ENCODE measurements at regions not wholly inside any gene's neighbourhood (a gene's known extent, or its start where the extent isn't known, plus 50 kb on each side); places are given as distances from the start of the nearest gene placed in this dataset.
"Not testable (repeated sequence)": the region's sequence is repeated elsewhere in the genome, so short reads cannot be mapped to it uniquely, and the experiment has no call there.

DNA sequence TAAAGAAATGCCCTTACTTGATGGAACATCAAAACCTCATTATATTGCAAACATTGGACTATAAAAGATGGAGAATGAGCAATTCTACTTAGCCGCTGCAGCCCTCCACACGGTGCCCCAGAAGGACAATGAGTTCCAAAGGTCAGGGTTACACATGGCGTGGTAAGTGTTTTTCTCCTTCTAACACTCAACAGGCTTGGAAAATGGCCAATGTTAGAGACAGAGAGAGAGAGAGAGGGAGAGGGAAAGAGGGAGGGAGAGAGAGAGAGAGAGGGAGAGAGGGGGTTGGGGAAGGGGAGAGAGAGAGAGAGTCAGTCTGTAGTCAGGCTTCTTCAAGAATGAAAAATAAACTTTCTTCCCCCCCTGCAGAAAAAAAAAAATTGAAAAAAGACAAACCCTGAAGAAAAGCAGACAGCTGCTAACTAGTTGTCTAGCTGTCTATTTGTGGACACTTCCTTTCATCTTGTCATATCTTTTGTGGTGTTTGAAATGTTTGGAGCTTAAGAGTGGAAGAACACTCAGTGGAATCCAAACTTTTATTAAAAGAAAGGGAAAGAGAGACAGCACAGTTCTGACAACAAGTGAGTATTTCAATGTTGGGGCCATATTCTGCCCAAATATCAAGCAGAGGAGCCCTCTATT is 324.8 kb downstream of the TMEM38B start:
- Histone ChIP-seq H3K36me3 (ENCODE audit: control insufficient read depth in 2 of 2, insufficient read depth in 2 of 2, low read length in 2 of 2) (no peaks in the 10 kb centered on the region), H3K9me3 (ENCODE audit: control insufficient read depth in 2 of 2, low read length in 2 of 2) (no peaks in the 10 kb centered on the region), H3K9ac (ENCODE audit: low read depth in 1 of 2, low read length in 2 of 2) (no peak overlapping the region), H3K27ac (ENCODE audit: low read depth in 2 of 2, low read length in 2 of 2) (no peak overlapping the region), H3K27me3 (ENCODE audit: control insufficient read depth in 2 of 2, insufficient read depth in 2 of 2, low read length in 2 of 2) (no peaks in the 10 kb centered on the region), H3K4me1 (ENCODE audit: control insufficient read depth in 2 of 2, insufficient read depth in 2 of 2, low read length in 2 of 2) (no peaks in the 10 kb centered on the region), H3K4me3 (ENCODE audit: low read length in 2 of 2) (no peak overlapping the region)

DNA sequence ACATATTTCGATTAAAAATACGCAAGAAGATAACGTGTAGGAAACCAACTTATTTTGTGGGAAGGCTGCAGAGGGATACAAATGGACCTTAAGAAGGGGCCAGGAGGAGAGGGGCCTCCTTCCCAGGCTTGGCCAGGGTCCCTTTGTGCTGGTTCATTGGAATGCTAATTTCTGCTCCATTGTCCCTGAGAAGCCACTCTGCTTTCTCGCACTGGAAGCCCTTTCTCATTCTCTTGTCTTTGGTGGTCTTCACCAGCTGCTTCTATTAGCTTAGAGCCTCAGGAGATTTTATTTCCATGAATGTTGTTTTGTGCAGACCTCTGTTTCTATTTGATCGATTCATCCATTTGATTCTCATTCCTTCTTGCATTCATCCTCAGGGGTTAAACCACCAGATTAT is 325.4 kb downstream of the TMEM38B start:
- Histone ChIP-seq H3K9me3 (ENCODE audit: control insufficient read depth in 2 of 2, low read length in 2 of 2) (no peaks in the 10 kb centered on the region), H3K27me3 (ENCODE audit: control insufficient read depth in 2 of 2, insufficient read depth in 2 of 2, low read length in 2 of 2) (no peaks in the 10 kb centered on the region), H3K27ac (ENCODE audit: low read depth in 2 of 2, low read length in 2 of 2) (no peak overlapping the region), H3K4me3 (ENCODE audit: low read length in 2 of 2) (no peak overlapping the region), H3K9ac (ENCODE audit: low read depth in 1 of 2, low read length in 2 of 2) (no peak overlapping the region), H3K36me3 (ENCODE audit: control insufficient read depth in 2 of 2, insufficient read depth in 2 of 2, low read length in 2 of 2) (no peaks in the 10 kb centered on the region), H3K4me1 (ENCODE audit: control insufficient read depth in 2 of 2, insufficient read depth in 2 of 2, low read length in 2 of 2) (no peaks in the 10 kb centered on the region)

DNA sequence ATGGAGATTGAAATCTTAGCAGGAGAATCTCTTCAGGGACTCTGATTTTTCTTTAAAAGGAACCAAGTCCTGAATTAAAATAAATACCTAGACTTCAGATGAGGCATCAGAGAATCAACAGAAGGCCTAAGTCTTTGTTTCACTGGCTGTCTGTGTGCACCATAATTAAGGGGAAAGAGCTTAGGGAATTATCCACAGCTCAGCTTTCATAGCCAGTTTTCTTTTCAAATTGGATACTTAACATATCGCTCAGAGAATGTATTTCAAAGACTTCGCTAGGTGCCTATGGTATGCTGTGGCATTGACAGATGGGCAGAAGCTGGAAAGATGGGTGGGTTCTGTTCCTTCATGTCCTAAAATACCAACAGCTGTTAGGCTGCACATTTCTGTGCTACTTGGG is 325.8 kb downstream of the TMEM38B start:
- Histone ChIP-seq H3K9ac (ENCODE audit: low read depth in 1 of 2, low read length in 2 of 2) (no peak overlapping the region), H3K36me3 (ENCODE audit: control insufficient read depth in 2 of 2, insufficient read depth in 2 of 2, low read length in 2 of 2) (no peaks in the 10 kb centered on the region), H3K4me3 (ENCODE audit: low read length in 2 of 2) (no peak overlapping the region), H3K4me1 (ENCODE audit: control insufficient read depth in 2 of 2, insufficient read depth in 2 of 2, low read length in 2 of 2) (no peaks in the 10 kb centered on the region), H3K27ac (ENCODE audit: low read depth in 2 of 2, low read length in 2 of 2) (no peak overlapping the region), H3K27me3 (ENCODE audit: control insufficient read depth in 2 of 2, insufficient read depth in 2 of 2, low read length in 2 of 2) (no peaks in the 10 kb centered on the region), H3K9me3 (ENCODE audit: control insufficient read depth in 2 of 2, low read length in 2 of 2) (no peaks in the 10 kb centered on the region)

DNA sequence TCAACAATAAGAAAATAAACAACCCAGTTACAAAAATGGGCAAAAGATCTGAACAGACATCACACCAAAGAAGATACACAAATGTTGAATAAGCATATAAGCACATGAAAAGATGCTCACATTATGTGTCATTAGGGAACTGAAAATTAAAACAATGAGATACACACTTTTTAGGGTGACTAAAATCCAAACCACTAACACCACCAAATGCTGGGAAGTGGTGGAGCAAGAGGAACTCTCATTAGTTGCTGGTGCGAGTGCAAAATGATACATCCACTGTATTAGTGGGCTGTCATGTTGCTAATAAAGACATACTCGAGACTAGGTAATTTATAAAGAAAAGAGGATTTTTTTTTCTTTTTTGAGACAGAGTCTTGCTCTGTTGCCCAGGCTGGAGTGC is 329.1 kb downstream of the TMEM38B start:
- H3K27ac ChIP-seq (ENCODE audit: low read depth in 2 of 2, low read length in 2 of 2): no peak overlapping the region
- no peaks in the 10 kb centered on the region for H3K36me3 ChIP-seq (ENCODE audit: control insufficient read depth in 2 of 2, insufficient read depth in 2 of 2, low read length in 2 of 2)

DNA sequence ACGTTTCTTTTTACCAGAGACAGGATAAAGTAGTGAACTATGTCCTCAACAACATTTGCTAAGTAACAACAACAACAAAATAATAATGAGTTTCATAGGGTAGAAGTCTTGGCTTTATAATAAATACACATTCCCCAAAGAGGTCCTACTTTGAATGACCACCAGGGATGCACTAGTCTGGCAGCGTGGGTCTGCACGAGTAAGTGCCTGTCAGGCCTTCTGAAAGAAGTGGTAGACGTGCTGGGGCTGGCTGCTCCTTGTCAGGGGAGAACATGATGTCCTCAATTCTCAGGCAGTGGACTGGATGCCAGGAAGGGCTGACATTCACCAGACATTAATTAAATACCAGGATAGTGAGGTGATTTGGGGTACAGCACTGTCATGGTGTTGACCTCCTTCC is 331.1 kb downstream of the TMEM38B start:
- no peak overlapping the region for H3K9ac ChIP-seq (ENCODE audit: low read depth in 1 of 2, low read length in 2 of 2)
- no peak overlapping the region for H3K27ac ChIP-seq (ENCODE audit: low read depth in 2 of 2, low read length in 2 of 2)
- H3K9me3 ChIP-seq (ENCODE audit: control insufficient read depth in 2 of 2, low read length in 2 of 2): no peaks in the 10 kb centered on the region
- H3K27me3 ChIP-seq (ENCODE audit: control insufficient read depth in 2 of 2, insufficient read depth in 2 of 2, low read length in 2 of 2): no peaks in the 10 kb centered on the region
- no peaks in the 10 kb centered on the region for H3K4me1 ChIP-seq (ENCODE audit: control insufficient read depth in 2 of 2, insufficient read depth in 2 of 2, low read length in 2 of 2)
- no peaks in the 10 kb centered on the region for H3K36me3 ChIP-seq (ENCODE audit: control insufficient read depth in 2 of 2, insufficient read depth in 2 of 2, low read length in 2 of 2)
- H3K4me3 ChIP-seq (ENCODE audit: low read length in 2 of 2): no peak overlapping the region

More for the DNA sequence above, 329.1 kb downstream of the TMEM38B start:
- H3K27me3 ChIP-seq (ENCODE audit: control insufficient read depth in 2 of 2, insufficient read depth in 2 of 2, low read length in 2 of 2): no peaks in the 10 kb centered on the region
- H3K9me3 ChIP-seq (ENCODE audit: control insufficient read depth in 2 of 2, low read length in 2 of 2): no peaks in the 10 kb centered on the region
- H3K4me1 ChIP-seq (ENCODE audit: control insufficient read depth in 2 of 2, insufficient read depth in 2 of 2, low read length in 2 of 2): no peaks in the 10 kb centered on the region
- no peak overlapping the region for H3K4me3 ChIP-seq (ENCODE audit: low read length in 2 of 2)
- no peak overlapping the region for H3K9ac ChIP-seq (ENCODE audit: low read depth in 1 of 2, low read length in 2 of 2)

DNA sequence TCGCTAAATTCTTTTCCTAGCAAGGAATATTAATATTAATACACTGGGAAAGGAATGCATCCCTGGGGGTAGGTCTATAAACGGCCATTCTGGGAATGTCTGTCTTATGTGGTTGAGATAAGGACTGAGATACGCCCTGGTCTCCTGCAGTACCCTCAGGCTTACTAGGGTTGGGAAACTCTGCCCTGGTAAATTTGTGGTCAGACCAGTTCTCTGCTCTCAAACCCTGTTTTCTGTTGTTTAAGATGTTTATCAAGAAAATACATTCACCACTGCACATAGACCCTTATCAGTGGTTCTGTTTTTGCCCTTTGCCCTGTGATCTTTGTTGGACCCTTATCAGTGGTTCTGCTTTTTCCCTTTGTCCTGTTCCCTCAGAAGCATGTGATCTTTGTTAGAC is 335.8 kb downstream of the TMEM38B start:
- not testable (repeated sequence) for H3K4me3 ChIP-seq (ENCODE audit: low read length in 2 of 2); H3K27ac ChIP-seq (ENCODE audit: low read depth in 2 of 2, low read length in 2 of 2); H3K9ac ChIP-seq (ENCODE audit: low read depth in 1 of 2, low read length in 2 of 2); H3K9me3 ChIP-seq (ENCODE audit: control insufficient read depth in 2 of 2, low read length in 2 of 2); H3K27me3 ChIP-seq (ENCODE audit: control insufficient read depth in 2 of 2, insufficient read depth in 2 of 2, low read length in 2 of 2); H3K4me1 ChIP-seq (ENCODE audit: control insufficient read depth in 2 of 2, insufficient read depth in 2 of 2, low read length in 2 of 2); H3K36me3 ChIP-seq (ENCODE audit: control insufficient read depth in 2 of 2, insufficient read depth in 2 of 2, low read length in 2 of 2)

DNA sequence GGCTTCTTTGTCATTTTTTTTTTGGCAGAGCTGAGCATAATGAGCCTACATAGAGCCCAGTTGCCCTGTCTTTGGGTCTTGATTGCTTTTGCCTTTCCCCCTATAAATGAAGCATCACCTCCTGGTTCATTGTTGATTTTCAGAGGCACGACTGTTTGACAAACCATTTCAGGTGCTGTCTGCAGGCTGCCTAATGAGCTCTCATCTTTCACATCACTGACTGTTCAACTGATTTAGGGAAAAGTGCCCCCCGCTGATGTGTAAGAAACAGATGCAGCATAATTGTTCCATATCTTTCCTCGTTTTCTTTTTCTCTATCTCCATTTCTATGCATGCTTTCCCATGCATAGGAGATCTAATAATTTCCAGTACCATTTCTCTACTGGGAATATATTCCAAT is 338.6 kb downstream of the TMEM38B start:
- no peak overlapping the region for H3K9ac ChIP-seq (ENCODE audit: low read depth in 1 of 2, low read length in 2 of 2)
- H3K36me3 ChIP-seq (ENCODE audit: control insufficient read depth in 2 of 2, insufficient read depth in 2 of 2, low read length in 2 of 2): no peaks in the 10 kb centered on the region
- no peak overlapping the region for H3K27ac ChIP-seq (ENCODE audit: low read depth in 2 of 2, low read length in 2 of 2)
- no peak overlapping the region for H3K4me3 ChIP-seq (ENCODE audit: low read length in 2 of 2)
- no peaks in the 10 kb centered on the region for H3K9me3 ChIP-seq (ENCODE audit: control insufficient read depth in 2 of 2, low read length in 2 of 2)
- H3K4me1 ChIP-seq (ENCODE audit: control insufficient read depth in 2 of 2, insufficient read depth in 2 of 2, low read length in 2 of 2): no peaks in the 10 kb centered on the region
- H3K27me3 ChIP-seq (ENCODE audit: control insufficient read depth in 2 of 2, insufficient read depth in 2 of 2, low read length in 2 of 2): no peaks in the 10 kb centered on the region

DNA sequence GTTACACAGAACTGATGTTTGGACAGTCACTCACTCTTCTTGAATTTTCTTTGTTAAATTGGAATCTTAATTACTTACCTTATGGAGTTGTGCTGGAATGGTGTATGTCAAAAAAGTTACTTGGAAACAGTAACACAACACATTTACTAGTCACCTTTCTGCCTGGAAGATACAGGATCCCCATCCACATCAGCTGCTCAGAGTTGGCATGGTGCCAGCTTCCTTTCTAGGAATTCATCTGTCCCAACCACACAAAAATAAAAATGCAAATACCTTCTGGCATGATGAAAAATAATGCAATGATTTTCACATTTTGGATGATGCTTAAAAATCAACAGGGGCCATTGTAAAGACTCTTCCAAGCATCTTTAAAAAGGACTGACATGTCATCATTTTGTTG is 341.5 kb downstream of the TMEM38B start:
- Histone ChIP-seq H3K36me3 (ENCODE audit: control insufficient read depth in 2 of 2, insufficient read depth in 2 of 2, low read length in 2 of 2) (no peaks in the 10 kb centered on the region), H3K9ac (ENCODE audit: low read depth in 1 of 2, low read length in 2 of 2) (no peak overlapping the region), H3K4me3 (ENCODE audit: low read length in 2 of 2) (no peak overlapping the region)

DNA sequence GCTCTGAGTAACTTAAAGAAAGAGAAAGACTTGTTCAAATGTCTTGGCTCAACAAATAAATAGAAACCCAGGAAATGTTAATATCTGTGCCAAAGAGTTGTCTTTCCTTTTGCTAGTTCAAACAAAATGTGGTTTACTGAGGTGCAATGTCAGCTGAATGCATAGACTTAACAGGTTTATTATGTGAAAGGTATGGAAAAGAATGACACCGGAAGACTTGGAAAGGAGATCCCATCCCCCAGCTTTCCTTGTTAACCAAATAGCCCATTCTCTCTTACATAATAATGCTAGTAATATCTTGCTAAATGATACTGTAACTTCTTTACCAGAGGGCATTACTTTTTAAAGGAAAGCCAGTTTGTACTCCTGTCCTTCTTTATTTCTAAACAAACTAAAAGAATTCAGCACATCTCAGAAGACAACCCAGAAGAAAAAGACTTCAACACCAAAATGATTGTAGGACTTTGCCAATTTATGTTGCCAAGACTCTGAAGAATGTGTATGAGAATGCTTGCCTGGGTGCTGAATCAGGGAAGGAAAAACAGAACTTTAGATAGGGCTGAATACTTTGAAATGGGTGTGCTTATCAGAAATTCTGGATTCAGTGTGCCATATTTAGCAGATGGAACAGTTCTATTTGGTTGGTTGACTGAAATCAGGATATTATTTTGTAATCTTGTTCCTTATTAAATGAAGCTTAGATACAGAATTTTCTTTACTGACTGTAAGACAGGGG is 344.1 kb downstream of the TMEM38B start:
- Histone ChIP-seq H3K4me3 (ENCODE audit: low read length in 2 of 2) (no peak overlapping the region), H3K27me3 (ENCODE audit: control insufficient read depth in 2 of 2, insufficient read depth in 2 of 2, low read length in 2 of 2) (no peaks in the 10 kb centered on the region), H3K27ac (ENCODE audit: low read depth in 2 of 2, low read length in 2 of 2) (no peak overlapping the region), H3K36me3 (ENCODE audit: control insufficient read depth in 2 of 2, insufficient read depth in 2 of 2, low read length in 2 of 2) (no peaks in the 10 kb centered on the region), H3K9me3 (ENCODE audit: control insufficient read depth in 2 of 2, low read length in 2 of 2) (no peaks in the 10 kb centered on the region), H3K4me1 (ENCODE audit: control insufficient read depth in 2 of 2, insufficient read depth in 2 of 2, low read length in 2 of 2) (no peaks in the 10 kb centered on the region), H3K9ac (ENCODE audit: low read depth in 1 of 2, low read length in 2 of 2) (no peak overlapping the region)

More for the DNA sequence above, 341.5 kb downstream of the TMEM38B start:
- Histone ChIP-seq H3K27ac (ENCODE audit: low read depth in 2 of 2, low read length in 2 of 2) (no peak overlapping the region), H3K27me3 (ENCODE audit: control insufficient read depth in 2 of 2, insufficient read depth in 2 of 2, low read length in 2 of 2) (no peaks in the 10 kb centered on the region), H3K9me3 (ENCODE audit: control insufficient read depth in 2 of 2, low read length in 2 of 2) (no peaks in the 10 kb centered on the region), H3K4me1 (ENCODE audit: control insufficient read depth in 2 of 2, insufficient read depth in 2 of 2, low read length in 2 of 2) (no peaks in the 10 kb centered on the region)

DNA sequence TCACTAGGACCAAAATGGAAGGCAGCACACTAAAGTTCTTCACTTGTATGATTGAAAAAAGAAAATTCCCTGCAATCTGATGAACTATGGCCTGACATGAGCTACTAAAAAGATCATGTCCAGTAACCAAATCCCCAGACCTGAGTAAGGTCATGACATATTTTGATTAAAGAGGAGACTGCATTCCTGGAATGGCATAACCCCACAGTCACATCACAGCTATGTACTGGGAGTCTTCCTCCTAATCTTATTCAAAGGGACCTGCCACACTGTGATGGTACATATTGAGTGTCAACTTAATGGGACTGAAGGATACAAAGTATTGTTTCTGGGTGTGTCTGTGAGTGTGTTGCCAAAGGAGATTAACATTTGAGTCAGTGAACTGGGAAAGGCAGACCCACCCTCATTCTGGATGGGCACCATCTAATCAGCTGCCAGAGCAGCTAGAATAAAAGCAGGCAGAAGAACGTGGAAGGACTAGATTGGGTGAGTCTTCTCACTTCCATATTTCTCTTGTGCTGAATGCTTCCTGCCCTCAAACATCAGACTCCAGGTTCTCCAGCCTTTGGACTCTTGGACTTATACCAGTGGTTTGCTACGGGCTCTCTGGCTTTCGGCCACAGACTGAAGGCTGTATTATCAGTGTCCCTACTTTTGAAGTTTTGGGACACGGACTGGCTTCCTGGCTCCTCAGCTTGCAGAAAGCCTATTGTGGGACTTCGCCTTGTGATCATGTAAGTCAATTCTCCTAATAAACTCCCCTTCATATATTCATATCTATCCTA is 345.0 kb downstream of the TMEM38B start:
- Histone ChIP-seq H3K4me3 (ENCODE audit: low read length in 2 of 2) (no peak overlapping the region), H3K9ac (ENCODE audit: low read depth in 1 of 2, low read length in 2 of 2) (no peak overlapping the region), H3K27ac (ENCODE audit: low read depth in 2 of 2, low read length in 2 of 2) (no peak overlapping the region), H3K36me3 (ENCODE audit: control insufficient read depth in 2 of 2, insufficient read depth in 2 of 2, low read length in 2 of 2) (no peaks in the 10 kb centered on the region), H3K27me3 (ENCODE audit: control insufficient read depth in 2 of 2, insufficient read depth in 2 of 2, low read length in 2 of 2) (no peaks in the 10 kb centered on the region), H3K4me1 (ENCODE audit: control insufficient read depth in 2 of 2, insufficient read depth in 2 of 2, low read length in 2 of 2) (no peaks in the 10 kb centered on the region), H3K9me3 (ENCODE audit: control insufficient read depth in 2 of 2, low read length in 2 of 2) (no peaks in the 10 kb centered on the region)

Data from mucosa of rectum (tissue), 2 donors.